A549 (cell line): ENCODE measurements at regions not wholly inside any gene's neighbourhood (a gene's known extent, or its start where the extent isn't known, plus 50 kb on each side); places are given as distances from the start of the nearest gene placed in this dataset.

Source experiments
- ATAC-seq, 2 experiments: fragments of 200-7000 bp in 1 of 2; fragments of >200 bp in 1 of 2; cut with Nextera tagmentation in 1 of 2; cut with Tn5 transposase in 1 of 2; 3 replicates each; pipeline versions ENCODE4 v1.8.0 to v1.9.1; 2018 to 2020; ENCODE audit warnings: mild to moderate bottlenecking in 1 of 2, moderate library complexity in 1 of 2
- CTCF ChIA-PET: fragments of 300-600 bp; sonication (Branson Sonifier 250); formaldehyde crosslinking; extraction: SDS; loops from one replicate; lab custom pipeline; 2021; ENCODE audit warnings: antibody characterized with exemption, inconsistent platforms; lab: Yijun Ruan, JAX
- POLR2A ChIA-PET: fragments of 350-600 bp; formaldehyde crosslinking; extraction: SDS; loops from one replicate; lab custom pipeline; 2021; ENCODE audit warnings: antibody characterized with exemption, inconsistent platforms; lab: Yijun Ruan, JAX
- DNase-seq, 2 experiments: peaks; one replicate each; pipeline versions ENCODE4 v3.0.0 to v3.0.0-alpha.2; 2011 to 2016; ENCODE audit warnings: low read depth in 1 of 2, low spot score in 1 of 2
- FAIRE-seq: peaks from 2 replicates; lab custom pipeline; 2011; peaks lifted over from hg19 to GRCh38; lab: Jason Lieb, UNC
- H3K27ac ChIP-seq, 2 experiments: fragments of >200 bp; sonication (Bioruptor Twin); formaldehyde crosslinking; 3 replicates each; pipeline ENCODE4 v1.5.1; 2016 to 2017
- H3K4me1 ChIP-seq: fragments of >200 bp; sonication (Bioruptor Twin); formaldehyde crosslinking; 3 replicates; pipeline ENCODE4 v1.6.1; 2016
- H3K4me2 ChIP-seq: fragments of >200 bp; sonication (Bioruptor Twin); formaldehyde crosslinking; 3 replicates; pipeline ENCODE4 v1.6.1; 2016
- H3K4me3 ChIP-seq: fragments of >200 bp; sonication (Bioruptor Twin); formaldehyde crosslinking; 3 replicates; pipeline ENCODE4 v1.5.1; 2016
- H3K9me3 ChIP-seq: fragments of >200 bp; sonication (Bioruptor Twin); formaldehyde crosslinking; 3 replicates; pipeline ENCODE4 v1.6.1; 2016
- CBX8 ChIP-seq: fragments of 200-600 bp; sonication (generic); IDR thresholded peaks from 2 replicates; pipeline ENCODE4 v1.6.1; 2016
- CEBPB ChIP-seq, 2 experiments: fragments of >200 bp in 1 of 2; sonication (Bioruptor Twin) in 1 of 2; formaldehyde crosslinking in 1 of 2; IDR thresholded peaks; 2 replicates each; pipeline ENCODE4 v1.6.1; 2012 to 2016
- CHD4 ChIP-seq: fragments of 200-600 bp; sonication (generic); IDR thresholded peaks from 2 replicates; pipeline ENCODE4 v1.6.1; 2016; ENCODE audit warnings: antibody characterized with exemption, mild to moderate bottlenecking, borderline replicate concordance
- CTCF ChIP-seq: fragments of >200 bp; sonication (Bioruptor Twin); formaldehyde crosslinking; IDR thresholded peaks from 3 replicates; pipeline ENCODE4 v1.5.1; 2016
- EHMT2 ChIP-seq: fragments of 200-600 bp; sonication (generic); IDR thresholded peaks from 2 replicates; pipeline ENCODE4 v1.6.1; 2016; ENCODE audit warnings: antibody characterized with exemption, low read depth, mild to moderate bottlenecking, moderate library complexity
- EP300 ChIP-seq, 2 experiments: fragments of >200 bp; sonication (Bioruptor Twin); formaldehyde crosslinking; IDR thresholded peaks; 2 replicates in 1 of 2; 3 replicates in 1 of 2; pipeline ENCODE4 v1.6.1; 2016 to 2017
- ESRRA ChIP-seq: fragments of 150-350 bp; IDR thresholded peaks from 2 replicates; pipeline ENCODE4 v1.6.1; 2014; ENCODE audit warnings: mild to moderate bottlenecking, low read length, borderline replicate concordance
- FOSL2 ChIP-seq, 2 experiments: fragments of 450-650 bp in 1 of 2; fragments of >200 bp in 1 of 2; sonication (Bioruptor Twin) in 1 of 2; formaldehyde crosslinking; IDR thresholded peaks; 2 replicates each; pipeline versions ENCODE4 v1.5.0 to v1.6.1; 2016 to 2020; ENCODE audit warnings: mild to moderate bottlenecking in 1 of 2, moderate library complexity in 1 of 2
- FOXS1 ChIP-seq: fragments of 250-450 bp; sonication (Bioruptor Pico); IDR thresholded peaks from 2 replicates; pipeline ENCODE4 v1.5.0; 2020; ENCODE audit warnings: mild to moderate bottlenecking, moderate library complexity
- GATA3 ChIP-seq: IDR thresholded peaks from 2 replicates; pipeline ENCODE4 v1.6.1; 2012; ENCODE audit warnings: borderline replicate concordance
- HDAC2 ChIP-seq: fragments of 200-600 bp; sonication (generic); IDR thresholded peaks from 2 replicates; pipeline ENCODE4 v1.6.1; 2016
- HES2 ChIP-seq: fragments of >200 bp; sonication (Bioruptor Twin); formaldehyde crosslinking; IDR thresholded peaks from 2 replicates; pipeline ENCODE4 v1.6.1; 2016
- HOXA7 ChIP-seq: fragments of 250-450 bp; sonication (Bioruptor Pico); IDR thresholded peaks from 2 replicates; pipeline ENCODE4 v1.5.0; 2020; ENCODE audit warnings: mild to moderate bottlenecking, moderate library complexity
- JUN ChIP-seq, 2 experiments: fragments of >200 bp; sonication (Bioruptor Twin); formaldehyde crosslinking; IDR thresholded peaks; 2 replicates in 1 of 2; 3 replicates in 1 of 2; pipeline ENCODE4 v1.6.1; 2016 to 2017
- JUNB ChIP-seq: fragments of >200 bp; sonication (Bioruptor Twin); formaldehyde crosslinking; IDR thresholded peaks from 2 replicates; pipeline ENCODE4 v1.6.1; 2016
- MAX ChIP-seq: IDR thresholded peaks from 2 replicates; pipeline ENCODE4 v1.6.1; 2012
- MAZ ChIP-seq: fragments of 150-350 bp; IDR thresholded peaks from 2 replicates; pipeline ENCODE4 v1.6.1; 2014; ENCODE audit warnings: antibody characterized with exemption, low read depth, low read length, borderline replicate concordance
- NR3C1 ChIP-seq: fragments of >200 bp; sonication (Bioruptor Twin); formaldehyde crosslinking; IDR thresholded peaks from 3 replicates; pipeline ENCODE4 v1.6.1; 2017
- PHF8 ChIP-seq: fragments of 200-600 bp; sonication (generic); IDR thresholded peaks from 2 replicates; pipeline ENCODE4 v1.6.1; 2016; ENCODE audit warnings: low read depth, mild to moderate bottlenecking, antibody characterized with exemption, moderate library complexity, borderline replicate concordance
- POLR2A ChIP-seq: IDR thresholded peaks from 2 replicates; pipeline ENCODE4 v1.6.1; 2012; ENCODE audit warnings: mild to moderate bottlenecking, low read length
- RAD21 ChIP-seq, 2 experiments: fragments of >200 bp in 1 of 2; sonication (Bioruptor Twin) in 1 of 2; formaldehyde crosslinking in 1 of 2; IDR thresholded peaks in 1 of 2; conservative IDR thresholded peaks in 1 of 2; 2 replicates in 1 of 2; 3 replicates in 1 of 2; pipeline ENCODE4 v1.6.1; 2012 to 2018; ENCODE audit warnings: inconsistent platforms in 1 of 2
- REST ChIP-seq: fragments of 200-600 bp; sonication (generic); IDR thresholded peaks from 2 replicates; pipeline ENCODE4 v1.6.1; 2016; ENCODE audit warnings: antibody characterized with exemption, mild to moderate bottlenecking, moderate library complexity
- RFX5 ChIP-seq: fragments of 450-650 bp; IDR thresholded peaks from 2 replicates; pipeline ENCODE4 v1.7.1; 2014; ENCODE audit warnings: antibody characterized with exemption, mild to moderate bottlenecking, moderate library complexity
- TFCP2L1 ChIP-seq: fragments of 250-450 bp; sonication (Bioruptor Pico); IDR thresholded peaks from 2 replicates; pipeline ENCODE4 v1.5.0; 2021; ENCODE audit warnings: mild to moderate bottlenecking
- TP53 ChIP-seq: fragments of 250-450 bp; sonication (Bioruptor Pico); IDR thresholded peaks from 2 replicates; pipeline ENCODE4 v1.5.0; 2021; ENCODE audit warnings: mild to moderate bottlenecking, moderate library complexity
- USF2 ChIP-seq: fragments of 450-650 bp; IDR thresholded peaks from 2 replicates; pipeline ENCODE4 v1.6.1; 2014; ENCODE audit warnings: antibody characterized with exemption
- ZFP36 ChIP-seq: fragments of 450-650 bp; IDR thresholded peaks from 2 replicates; pipeline ENCODE4 v1.6.1; 2014; ENCODE audit warnings: borderline replicate concordance; ENCODE audit not compliant: partially characterized antibody
- WGBS: methylation state at CpG from one replicate; pipeline ENCODE4 v1.1.6; 2017; ENCODE audit errors: missing lambda C conversion rate; 5-methylcytosine and 5-hydroxymethylcytosine counted together

- DNase-seq (no peak), ATAC-seq (no peak), FAIRE-seq (no peak)
- no peaks in the 10 kb centered on the region for H3K4me1 ChIP-seq
- 46% methylated on average over 15 of the region's 18 CpGs for WGBS
- H3K4me2 ChIP-seq, result no peak overlapping the region
- H3K4me3 ChIP-seq, result no peak overlapping the region
- CTCF ChIA-PET, result interaction anchor here (1.7 kb wide), 1 partner anchor 10 kb away, joined by 4 read pairs; no protein-coding TSS in a partner anchor
- no peaks in the 10 kb centered on the region for H3K9me3 ChIP-seq
- TF ChIP-seq MAZ, result no peak
- no peak for TF ChIP-seq EHMT2
- no peak for TF ChIP-seq HOXA7 (CRISPR knock-in tag)
- no peak for TF ChIP-seq PHF8
- no peak for TF ChIP-seq MAX
- no peak for TF ChIP-seq REST
- TF ChIP-seq GATA3, result no peak
- TF ChIP-seq RFX5, result no peak
- no peak for TF ChIP-seq FOSL2 (IDR thresholded peaks at IDR 0.05)
- TF ChIP-seq FOSL2 (CRISPR knock-in tag; IDR thresholded peaks at IDR 0.05), result no peak
- no peak for TF ChIP-seq FOXS1 (CRISPR knock-in tag)
- H3K27ac ChIP-seq, result no peak overlapping the region
- POLR2A ChIA-PET, result no interaction called here
Observed at GRCh38 chr20:58593880-58594638, 57.0 kb upstream of the STX16 start.

- ChIA-PET CTCF (interaction anchor here (1.3 kb wide), 1 partner anchor 18 kb away, joined by 3 read pairs; no protein-coding TSS in a partner anchor), POLR2A (no interaction called here)
- TF ChIP-seq CHD4 (no peak), EP300 (IDR thresholded peaks at IDR 0.05) (no peak), CEBPB (IDR thresholded peaks at IDR 0.05) (no peak), HES2 (no peak), CTCF (no peak), ZFP36 (no peak), NR3C1 (no peak), TFCP2L1 (no peak), TP53 (CRISPR knock-in tag) (no peak), GATA3 (no peak), ESRRA (no peak), JUNB (no peak), HDAC2 (no peak), RAD21 (conservative IDR thresholded peaks at IDR 0.05 in 1 of 2, IDR thresholded peaks at IDR 0.05 in 1 of 2) (no peak), REST (no peak), CBX8 (no peak), USF2 (no peak), JUN (IDR thresholded peaks at IDR 0.05) (no peak), POLR2A (no peak)
- H3K9me3 ChIP-seq, result no peaks in the 10 kb centered on the region
- 38% methylated on average over 13 of the region's 13 CpGs for WGBS
- no peaks in the 10 kb centered on the region for H3K4me1 ChIP-seq
- no peak for DNase-seq
- no peak overlapping the region for H3K27ac ChIP-seq
- ATAC-seq, result no peak; a peak in 1 of 6 replicates
- no peak for FAIRE-seq
- H3K4me3 ChIP-seq, result no peak overlapping the region
- H3K4me2 ChIP-seq, result no peak overlapping the region
Observed at GRCh38 chr20:58592076-58592695, 58.9 kb upstream of the STX16 start.
